Neural progenitor cell (in vitro differentiated cells): ENCODE measurements at regions not wholly inside any gene's neighbourhood (a gene's known extent, or its start where the extent isn't known, plus 50 kb on each side); places are given as distances from the start of the nearest gene placed in this dataset.

Experiments
- DNase-seq: peaks from one replicate; pipeline ENCODE4 v3.0.0-alpha.2; 2016; ENCODE audit warnings: low spot score
- H2AFZ ChIP-seq: fragments of 200-600 bp; sonication (generic); replicated peaks from 2 replicates; pipeline ENCODE4 v1.6.1; 2016; ENCODE audit warnings: antibody characterized with exemption
- H3F3A ChIP-seq: fragments of 200-600 bp; sonication (generic); 2 replicates; pipeline ENCODE4 v1.6.1; 2016; ENCODE audit warnings: antibody characterized with exemption, low read depth
- H3K27ac ChIP-seq: fragments of 200-600 bp; sonication (generic); 2 replicates; pipeline ENCODE4 v1.5.1; 2016; ENCODE audit warnings: mild to moderate bottlenecking
- H3K27me3 ChIP-seq: fragments of 200-600 bp; sonication (generic); 2 replicates; pipeline ENCODE4 v1.6.1; 2016; ENCODE audit warnings: mild to moderate bottlenecking, moderate library complexity
- H3K36me3 ChIP-seq: fragments of 200-600 bp; sonication (generic); 2 replicates; pipeline ENCODE4 v1.5.1; 2016
- H3K4me1 ChIP-seq: fragments of 200-600 bp; sonication (generic); 2 replicates; pipeline ENCODE4 v1.6.1; 2016; ENCODE audit warnings: mixed run types
- H3K4me2 ChIP-seq: fragments of 200-600 bp; sonication (generic); 2 replicates; pipeline ENCODE4 v1.6.1; 2016
- H3K4me3 ChIP-seq: fragments of 200-600 bp; sonication (generic); 2 replicates; pipeline ENCODE4 v1.5.1; 2016
- H3K79me2 ChIP-seq: fragments of 200-600 bp; sonication (generic); 2 replicates; pipeline ENCODE4 v1.6.1; 2016; ENCODE audit warnings: low read depth
- H3K9ac ChIP-seq: fragments of 200-600 bp; sonication (generic); 2 replicates; pipeline ENCODE4 v1.6.1; 2016
- H3K9me3 ChIP-seq: fragments of 200-600 bp; sonication (generic); 2 replicates; pipeline ENCODE4 v1.5.1; 2016; ENCODE audit warnings: low read depth
- H4K20me1 ChIP-seq: fragments of 200-600 bp; sonication (generic); 2 replicates; pipeline ENCODE4 v1.6.1; 2016; ENCODE audit warnings: low read depth
- H3K27ac Mint-ChIP-seq: 3 replicates; pipeline ENCODE4 v1.8.0; 2021; ENCODE audit warnings: mixed read lengths
- H3K27me3 Mint-ChIP-seq: 2 replicates; pipeline ENCODE4 v1.8.0; 2022; ENCODE audit warnings: low read depth, mild to moderate bottlenecking, inconsistent platforms, moderate library complexity, mixed read lengths; ENCODE audit not compliant: insufficient read depth
- H3K36me3 Mint-ChIP-seq: 3 replicates; pipeline ENCODE4 v1.8.0; 2021; ENCODE audit warnings: mixed read lengths
- H3K4me1 Mint-ChIP-seq: 3 replicates; pipeline ENCODE4 v1.8.0; 2021; ENCODE audit warnings: mixed read lengths
- H3K4me3 Mint-ChIP-seq: 3 replicates; pipeline ENCODE4 v1.8.0; 2021; ENCODE audit warnings: mild to moderate bottlenecking, moderate library complexity, mixed read lengths
- H3K9me3 Mint-ChIP-seq: 3 replicates; pipeline ENCODE4 v1.8.0; 2020; ENCODE audit warnings: mixed read lengths
- EZH2 ChIP-seq: fragments of 200-600 bp; sonication (generic); IDR thresholded peaks from 2 replicates; pipeline ENCODE4 v1.6.1; 2017; ENCODE audit warnings: antibody characterized with exemption, mild to moderate bottlenecking, moderate library complexity
- EZH2phosphoT487 ChIP-seq: fragments of 200-600 bp; sonication (generic); IDR thresholded peaks from 2 replicates; pipeline ENCODE4 v1.6.1; 2017; ENCODE audit warnings: antibody characterized with exemption
- TF ChIP-seq, protein P1 (sequence below): fragments of 200-600 bp; sonication (generic); IDR thresholded peaks from 2 replicates; pipeline ENCODE4 v1.5.1; 2017; ENCODE audit warnings: antibody characterized with exemption, mild to moderate bottlenecking

DNA sequence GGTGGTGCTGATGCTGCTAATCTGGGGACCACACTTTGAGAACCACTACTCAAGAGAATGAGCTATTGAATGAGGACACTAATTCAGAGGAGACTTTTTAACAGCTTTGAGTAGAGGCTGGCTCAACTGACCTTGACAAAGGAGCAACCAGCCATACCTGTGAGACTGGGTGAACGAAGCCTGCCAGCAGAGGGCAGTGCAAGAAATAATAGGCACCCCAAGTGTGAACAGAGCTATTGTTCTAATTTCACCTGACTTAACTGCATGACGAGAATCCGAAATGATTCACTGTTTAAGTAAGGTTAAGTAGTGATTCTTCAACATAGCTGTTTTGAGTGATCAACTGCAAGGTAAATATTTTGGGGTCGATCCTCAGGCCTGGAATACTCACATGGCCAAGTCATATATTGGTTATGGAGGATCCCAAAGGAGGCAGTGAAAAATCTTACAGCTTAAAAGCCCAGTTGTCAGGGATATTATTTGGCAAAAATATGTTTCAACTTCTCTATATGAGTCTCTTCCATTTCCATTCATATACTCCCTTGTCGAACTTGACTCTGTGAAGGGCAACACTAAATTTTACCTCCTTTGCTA lies 550.5 kb upstream of the MARCKS start:
- Histone ChIP-seq H3K36me3 (no peaks in the 10 kb centered on the region), H3K4me3 (no peak overlapping the region), H3K4me2 (no peak overlapping the region), H3K79me2 (no peaks in the 10 kb centered on the region), H4K20me1 (no peaks in the 10 kb centered on the region), H2AFZ (no peak overlapping the region), H3F3A (no peaks in the 10 kb centered on the region), H3K27me3 (no peaks in the 10 kb centered on the region), H3K9ac (no peak overlapping the region), H3K9me3 (no peaks in the 10 kb centered on the region), H3K4me1 (peaks cover 8% of the 10 kb centered on the region), H3K27ac (no peak overlapping the region)
- H3K9me3 Mint-ChIP-seq, result no peaks in the 10 kb centered on the region
- H3K4me1 Mint-ChIP-seq, result peaks cover 2% of the 10 kb centered on the region
- no peak overlapping the region for H3K4me3 Mint-ChIP-seq
- no peaks in the 10 kb centered on the region for H3K36me3 Mint-ChIP-seq
- no peak overlapping the region for H3K27ac Mint-ChIP-seq
- TF ChIP-seq EZH2 (no peak), EZH2phosphoT487 (no peak)
- TF ChIP-seq, protein P1, sequence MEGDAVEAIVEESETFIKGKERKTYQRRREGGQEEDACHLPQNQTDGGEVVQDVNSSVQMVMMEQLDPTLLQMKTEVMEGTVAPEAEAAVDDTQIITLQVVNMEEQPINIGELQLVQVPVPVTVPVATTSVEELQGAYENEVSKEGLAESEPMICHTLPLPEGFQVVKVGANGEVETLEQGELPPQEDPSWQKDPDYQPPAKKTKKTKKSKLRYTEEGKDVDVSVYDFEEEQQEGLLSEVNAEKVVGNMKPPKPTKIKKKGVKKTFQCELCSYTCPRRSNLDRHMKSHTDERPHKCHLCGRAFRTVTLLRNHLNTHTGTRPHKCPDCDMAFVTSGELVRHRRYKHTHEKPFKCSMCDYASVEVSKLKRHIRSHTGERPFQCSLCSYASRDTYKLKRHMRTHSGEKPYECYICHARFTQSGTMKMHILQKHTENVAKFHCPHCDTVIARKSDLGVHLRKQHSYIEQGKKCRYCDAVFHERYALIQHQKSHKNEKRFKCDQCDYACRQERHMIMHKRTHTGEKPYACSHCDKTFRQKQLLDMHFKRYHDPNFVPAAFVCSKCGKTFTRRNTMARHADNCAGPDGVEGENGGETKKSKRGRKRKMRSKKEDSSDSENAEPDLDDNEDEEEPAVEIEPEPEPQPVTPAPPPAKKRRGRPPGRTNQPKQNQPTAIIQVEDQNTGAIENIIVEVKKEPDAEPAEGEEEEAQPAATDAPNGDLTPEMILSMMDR, result peak; percentile 86
- peak; percentile 75 for DNase-seq
- peaks cover 3% of the 10 kb centered on the region for H3K27me3 Mint-ChIP-seq

DNA sequence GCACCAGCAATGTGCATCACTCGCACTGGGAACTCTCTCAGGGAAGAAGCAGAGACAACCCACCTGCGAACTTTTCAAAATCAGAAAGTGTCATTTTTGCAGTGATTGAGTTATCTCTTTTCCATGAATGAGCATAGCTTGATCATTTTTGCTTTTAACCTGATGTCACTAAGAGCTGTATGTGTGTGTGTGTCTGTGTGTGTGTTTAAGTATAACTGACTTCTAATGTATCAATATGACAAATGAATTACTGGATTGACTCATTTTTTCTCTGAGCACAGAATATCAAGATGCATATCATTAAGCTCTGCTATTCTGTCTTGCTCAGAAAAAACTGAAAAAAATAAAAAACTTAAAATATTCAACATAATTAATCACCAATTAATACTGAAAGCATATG lies 548.9 kb upstream of the MARCKS start:
- Histone ChIP-seq H3K4me3 (no peak overlapping the region), H3K36me3 (no peaks in the 10 kb centered on the region), H3K27ac (no peak overlapping the region), H4K20me1 (no peaks in the 10 kb centered on the region), H3K79me2 (no peaks in the 10 kb centered on the region), H3K9ac (no peak overlapping the region), H3K27me3 (no peaks in the 10 kb centered on the region), H3K9me3 (no peaks in the 10 kb centered on the region), H3K4me2 (no peak overlapping the region), H3F3A (no peaks in the 10 kb centered on the region), H2AFZ (no peak overlapping the region), H3K4me1 (peaks cover 8% of the 10 kb centered on the region)
- no peak for DNase-seq
- Mint-ChIP-seq H3K9me3 (no peaks in the 10 kb centered on the region), H3K27ac (no peak overlapping the region), H3K4me1 (peaks cover 2% of the 10 kb centered on the region), H3K36me3 (no peaks in the 10 kb centered on the region), H3K4me3 (no peak overlapping the region), H3K27me3 (peaks cover 4% of the 10 kb centered on the region)
- TF ChIP-seq EZH2, result no peak

DNA sequence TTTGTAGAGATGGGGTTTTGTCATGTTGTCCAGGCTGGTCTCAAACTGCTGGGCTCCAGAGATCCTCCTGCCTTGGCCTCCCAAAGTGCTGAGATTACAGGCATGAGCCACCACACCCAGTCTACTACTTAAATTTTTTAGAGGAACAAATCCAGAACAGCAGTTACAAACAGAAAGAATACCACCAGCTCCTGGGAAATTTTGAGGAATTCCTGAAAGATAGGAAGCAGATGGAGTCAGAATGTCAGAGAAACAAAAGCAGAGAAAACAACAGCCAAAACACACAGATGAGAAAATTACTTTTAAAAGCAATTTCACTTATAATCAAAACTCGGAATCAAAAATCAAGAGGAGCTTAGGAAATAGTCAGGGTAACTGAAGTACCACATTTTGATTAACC lies 543.3 kb upstream of the MARCKS start:
- no peak overlapping the region for H3K4me2 ChIP-seq
- H3K4me3 ChIP-seq, result no peak overlapping the region
- no peaks in the 10 kb centered on the region for H3K36me3 Mint-ChIP-seq
- no peaks in the 10 kb centered on the region for H3K36me3 ChIP-seq
- peaks cover 4% of the 10 kb centered on the region for H3K27me3 Mint-ChIP-seq
- no peak for DNase-seq
- H2AFZ ChIP-seq, result no peak overlapping the region
- peaks cover 9% of the 10 kb centered on the region for H3F3A ChIP-seq
- H3K9me3 Mint-ChIP-seq, result peaks cover 4% of the 10 kb centered on the region
- TF ChIP-seq, protein P1, result no peak
- TF ChIP-seq EZH2 (no peak), EZH2phosphoT487 (no peak)
- no peak overlapping the region for H3K27ac Mint-ChIP-seq
- H3K27me3 ChIP-seq, result no peaks in the 10 kb centered on the region
- H3K27ac ChIP-seq, result no peak overlapping the region
- H3K9ac ChIP-seq, result no peak overlapping the region
- H3K79me2 ChIP-seq, result no peaks in the 10 kb centered on the region
- H3K4me3 Mint-ChIP-seq, result no peak overlapping the region
- H3K4me1 ChIP-seq, result peaks cover 20% of the 10 kb centered on the region
- H4K20me1 ChIP-seq, result no peaks in the 10 kb centered on the region
- H3K9me3 ChIP-seq, result no peaks in the 10 kb centered on the region
- H3K4me1 Mint-ChIP-seq, result peaks cover 23% of the 10 kb centered on the region

DNA sequence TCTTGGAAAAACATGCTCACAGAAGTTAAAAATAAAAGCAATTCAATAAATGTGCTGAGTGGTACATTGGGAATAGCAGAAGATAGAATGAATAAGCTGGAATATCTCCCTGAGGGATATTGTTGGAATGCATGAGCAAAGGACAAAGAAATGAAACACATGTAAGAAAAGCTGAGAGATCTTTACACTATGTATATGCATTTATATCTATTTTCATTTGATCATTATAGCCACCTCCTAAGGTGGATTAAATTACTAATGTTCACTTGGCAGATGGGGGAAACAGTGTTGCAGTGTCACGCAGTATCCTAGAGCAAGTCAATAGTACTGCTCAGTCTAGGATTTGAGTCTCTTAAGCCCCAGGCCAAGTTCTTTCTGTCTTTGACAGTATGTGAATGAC lies 542.0 kb upstream of the MARCKS start:
- H3K27ac ChIP-seq, result no peak overlapping the region
- H3K79me2 ChIP-seq, result no peaks in the 10 kb centered on the region
- H3K9me3 ChIP-seq, result no peaks in the 10 kb centered on the region
- Mint-ChIP-seq H3K4me3 (no peak overlapping the region), H3K36me3 (no peaks in the 10 kb centered on the region), H3K27ac (no peak overlapping the region), H3K9me3 (peaks cover 4% of the 10 kb centered on the region), H3K27me3 (peaks cover 2% of the 10 kb centered on the region), H3K4me1 (peaks cover 27% of the 10 kb centered on the region)
- H3F3A ChIP-seq, result peaks cover 9% of the 10 kb centered on the region
- no peak overlapping the region for H3K4me2 ChIP-seq
- H3K36me3 ChIP-seq, result no peaks in the 10 kb centered on the region
- TF ChIP-seq EZH2 (no peak), EZH2phosphoT487 (no peak)
- TF ChIP-seq, protein P1, result no peak
- H4K20me1 ChIP-seq, result no peaks in the 10 kb centered on the region
- H3K9ac ChIP-seq, result no peak overlapping the region
- H2AFZ ChIP-seq, result no peak overlapping the region
- H3K4me3 ChIP-seq, result no peak overlapping the region
- H3K27me3 ChIP-seq, result no peaks in the 10 kb centered on the region
- H3K4me1 ChIP-seq, result peaks cover 14% of the 10 kb centered on the region
- DNase-seq, result no peak
